DND-41 (cell line): ENCODE measurements at regions not wholly inside any gene's neighbourhood (a gene's known extent, or its start where the extent isn't known, plus 50 kb on each side); places are given as distances from the start of the nearest gene placed in this dataset.

Experiments
- ATAC-seq: fragments of 200-7000 bp; cut with Tn5 transposase; 3 replicates; pipeline ENCODE4 v1.9.1; 2021; ENCODE audit warnings: low read depth; ENCODE audit not compliant: insufficient read depth
- DNase-seq: peaks from one replicate; pipeline ENCODE4 v3.0.0-alpha.2; 2020
- H2AFZ ChIP-seq: 2 replicates; pipeline ENCODE4 v1.6.0; 2012; ENCODE audit warnings: low read depth, low read length
- H3K27ac ChIP-seq: 2 replicates; pipeline ENCODE4 v1.5.1; 2012; ENCODE audit warnings: low read length, inconsistent platforms
- H3K27me3 ChIP-seq: fragments of 200-600 bp; sonication (generic); 2 replicates; pipeline ENCODE4 v1.6.0; 2012; ENCODE audit warnings: low read length, mild to moderate bottlenecking, inconsistent platforms; ENCODE audit not compliant: insufficient read depth, poor library complexity
- H3K36me3 ChIP-seq: 2 replicates; pipeline ENCODE4 v1.5.1; 2012; ENCODE audit warnings: low read length, inconsistent platforms; ENCODE audit not compliant: insufficient read depth
- H3K4me1 ChIP-seq: 2 replicates; pipeline ENCODE4 v1.5.1; 2012; ENCODE audit warnings: mild to moderate bottlenecking, low read length; ENCODE audit not compliant: insufficient read depth
- H3K4me2 ChIP-seq: 2 replicates; pipeline ENCODE4 v1.6.0; 2012; ENCODE audit warnings: mild to moderate bottlenecking, moderate library complexity, low read length, inconsistent platforms; ENCODE audit not compliant: insufficient read depth
- H3K4me3 ChIP-seq, 2 experiments: fragments of 200-600 bp in 1 of 2; shearing (Covaris generic) in 1 of 2; 2 replicates each; pipeline ENCODE4 v1.5.1; 2012 to 2016; ENCODE audit warnings: inconsistent platforms in 2 of 2, low read length in 2 of 2, mild to moderate bottlenecking in 2 of 2, low read depth in 1 of 2, moderate library complexity in 1 of 2
- H3K79me2 ChIP-seq: 2 replicates; pipeline ENCODE4 v1.6.0; 2012; ENCODE audit warnings: low read length, inconsistent platforms; ENCODE audit not compliant: insufficient read depth
- H3K9ac ChIP-seq: 2 replicates; pipeline ENCODE4 v1.6.0; 2012; ENCODE audit warnings: low read depth, mild to moderate bottlenecking, inconsistent platforms, low read length, moderate library complexity
- H3K9me3 ChIP-seq: 2 replicates; pipeline ENCODE4 v1.5.1; 2012; ENCODE audit warnings: low read length, moderate library complexity, mild to moderate bottlenecking, inconsistent platforms; ENCODE audit not compliant: insufficient read depth, severe bottlenecking
- H4K20me1 ChIP-seq: 2 replicates; pipeline ENCODE4 v1.6.0; 2012; ENCODE audit warnings: low read length; ENCODE audit not compliant: insufficient read depth
- CTCF ChIP-seq: IDR thresholded peaks from 2 replicates; pipeline ENCODE4 v1.5.1; 2012; ENCODE audit warnings: borderline replicate concordance, low read length, moderate library complexity, mild to moderate bottlenecking; ENCODE audit not compliant: poor library complexity, severe bottlenecking; ENCODE audit errors: extremely low read depth
- EZH2 ChIP-seq: IDR thresholded peaks from 3 replicates; pipeline ENCODE4 v1.6.1; 2012; ENCODE audit warnings: borderline replicate concordance, low read depth, mild to moderate bottlenecking, moderate library complexity, low read length, inconsistent platforms; ENCODE audit not compliant: severe bottlenecking

- Histone ChIP-seq H3K9ac (no peak overlapping the region), H4K20me1 (no peaks in the 10 kb centered on the region), H3K27ac (no peak overlapping the region), H3K4me2 (no peak overlapping the region), H3K4me3 (no peak overlapping the region), H3K4me1 (no peaks in the 10 kb centered on the region), H2AFZ (no peak overlapping the region), H3K9me3 (no peaks in the 10 kb centered on the region), H3K36me3 (no peaks in the 10 kb centered on the region), H3K27me3 (no peaks in the 10 kb centered on the region), H3K79me2 (no peaks in the 10 kb centered on the region)
- no peak for DNase-seq
- TF ChIP-seq CTCF: no peak
- no peak for TF ChIP-seq EZH2
- ATAC-seq: no peak
Observed at GRCh38 chr6:140140891-140141290, 766.4 kb upstream of the CITED2 start.

GRCh38 chr6:140138311-140139010 is 764.0 kb upstream of the CITED2 start:
- DNase-seq: no peak
- Histone ChIP-seq H3K9me3 (no peaks in the 10 kb centered on the region), H4K20me1 (no peaks in the 10 kb centered on the region), H3K4me2 (no peak overlapping the region), H3K36me3 (no peaks in the 10 kb centered on the region), H3K9ac (no peak overlapping the region), H3K27ac (no peak overlapping the region), H3K4me1 (no peaks in the 10 kb centered on the region), H2AFZ (no peak overlapping the region), H3K27me3 (no peaks in the 10 kb centered on the region), H3K79me2 (no peaks in the 10 kb centered on the region), H3K4me3 (no peak overlapping the region)
- TF ChIP-seq EZH2 (no peak), CTCF (no peak)
- ATAC-seq: no peak

GRCh38 chr6:140134224-140134623 is 759.8 kb upstream of the CITED2 start:
- Histone ChIP-seq H4K20me1 (no peaks in the 10 kb centered on the region), H3K27me3 (no peaks in the 10 kb centered on the region), H3K9ac (no peak overlapping the region), H3K9me3 (peaks cover 1% of the 10 kb centered on the region), H3K4me3 (no peak overlapping the region), H3K79me2 (no peaks in the 10 kb centered on the region), H2AFZ (no peak overlapping the region), H3K27ac (no peak overlapping the region), H3K4me2 (no peak overlapping the region), H3K36me3 (no peaks in the 10 kb centered on the region), H3K4me1 (no peaks in the 10 kb centered on the region)
- no peak for DNase-seq
- ATAC-seq: no peak
- TF ChIP-seq CTCF: no peak
- no peak for TF ChIP-seq EZH2
